Nephron progenitor cell (in vitro differentiated cells): ENCODE measurements at regions not wholly inside any gene's neighbourhood (a gene's known extent, or its start where the extent isn't known, plus 50 kb on each side); places are given as distances from the start of the nearest gene placed in this dataset.

Experiments
- DNase-seq: peaks from one replicate; pipeline ENCODE4 v3.0.0; 2021
- H3K27ac Mint-ChIP-seq: 2 replicates; pipeline ENCODE4 v1.8.0; 2021; ENCODE audit warnings: mild to moderate bottlenecking, moderate library complexity, mixed read lengths
- H3K27me3 Mint-ChIP-seq: 2 replicates; pipeline ENCODE4 v1.8.0; 2021; ENCODE audit warnings: mild to moderate bottlenecking, low read depth, mixed read lengths; ENCODE audit not compliant: poor library complexity
- H3K36me3 Mint-ChIP-seq: 2 replicates; pipeline ENCODE4 v1.8.0; 2021; ENCODE audit warnings: low read depth, mixed read lengths
- H3K4me1 Mint-ChIP-seq: 2 replicates; pipeline ENCODE4 v1.8.0; 2021; ENCODE audit warnings: mixed read lengths
- H3K4me3 Mint-ChIP-seq: 2 replicates; pipeline ENCODE4 v1.8.0; 2021; ENCODE audit warnings: mild to moderate bottlenecking, moderate library complexity, mixed read lengths
- H3K9me3 Mint-ChIP-seq: 2 replicates; pipeline ENCODE4 v1.8.0; 2021; ENCODE audit warnings: mild to moderate bottlenecking, moderate library complexity, mixed read lengths
- CTCF ChIP-seq: fragments of 200-600 bp; sonication (generic); IDR thresholded peaks from 2 replicates; pipeline ENCODE4 v1.5.0; 2021; ENCODE audit warnings: antibody characterized with exemption

GRCh38 chr2:234673961-234674759, 177.3 kb upstream of the ARL4C start:
- Mint-ChIP-seq H3K27ac (no peak overlapping the region), H3K4me1 (peaks cover 17% of the 10 kb centered on the region), H3K9me3 (peaks cover 13% of the 10 kb centered on the region), H3K4me3 (no peak overlapping the region), H3K36me3 (no peaks in the 10 kb centered on the region), H3K27me3 (peaks cover 10% of the 10 kb centered on the region)
- DNase-seq: no peak
- TF ChIP-seq CTCF: no peak

- Mint-ChIP-seq H3K36me3 (no peaks in the 10 kb centered on the region), H3K27ac (no peak overlapping the region), H3K4me1 (peaks cover 17% of the 10 kb centered on the region), H3K27me3 (peaks cover 10% of the 10 kb centered on the region), H3K9me3 (peaks cover 13% of the 10 kb centered on the region), H3K4me3 (no peak overlapping the region)
- no peak for DNase-seq
- no peak for TF ChIP-seq CTCF
Measured at GRCh38 chr2:234673501-234673900, 176.6 kb upstream of the ARL4C start.

GRCh38 chr2:234672498-234673150, 175.7 kb upstream of the ARL4C start:
- Mint-ChIP-seq H3K36me3 (no peaks in the 10 kb centered on the region), H3K9me3 (peaks cover 9% of the 10 kb centered on the region), H3K4me3 (no peak overlapping the region), H3K27me3 (peaks cover 12% of the 10 kb centered on the region), H3K27ac (no peak overlapping the region), H3K4me1 (peaks cover 17% of the 10 kb centered on the region)
- DNase-seq: no peak
- no peak for TF ChIP-seq CTCF

GRCh38 chr2:234671716-234672115, 174.8 kb upstream of the ARL4C start:
- no peak overlapping the region for H3K4me3 Mint-ChIP-seq
- no peak for TF ChIP-seq CTCF
- H3K36me3 Mint-ChIP-seq: no peaks in the 10 kb centered on the region
- peak overlapping the region; percentile 28 for H3K27ac Mint-ChIP-seq
- peaks cover 14% of the 10 kb centered on the region for H3K27me3 Mint-ChIP-seq
- H3K4me1 Mint-ChIP-seq: peaks cover 17% of the 10 kb centered on the region
- DNase-seq: no peak
- H3K9me3 Mint-ChIP-seq: peaks cover 13% of the 10 kb centered on the region

- Mint-ChIP-seq H3K4me3 (no peak overlapping the region), H3K9me3 (peaks cover 18% of the 10 kb centered on the region), H3K4me1 (peaks cover 16% of the 10 kb centered on the region), H3K36me3 (peaks cover under 1% of the 10 kb centered on the region), H3K27ac (peak overlapping the region; percentile 28), H3K27me3 (peaks cover 14% of the 10 kb centered on the region)
- no peak for DNase-seq
- no peak for TF ChIP-seq CTCF
Measured at GRCh38 chr2:234671231-234671630, 174.3 kb upstream of the ARL4C start.
